Hindlimb muscle (tissue), 1 donor: ENCODE measurements at regions not wholly inside any gene's neighbourhood (a gene's known extent, or its start where the extent isn't known, plus 50 kb on each side); places are given as distances from the start of the nearest gene placed in this dataset.
A peak's percentile ranks its signal among the peaks of the same experiment; 100 is the strongest.

ENCODE experiments used
- DNase-seq: peaks from one replicate; pipeline ENCODE4 v3.0.0-alpha.2; 2013

DNA sequence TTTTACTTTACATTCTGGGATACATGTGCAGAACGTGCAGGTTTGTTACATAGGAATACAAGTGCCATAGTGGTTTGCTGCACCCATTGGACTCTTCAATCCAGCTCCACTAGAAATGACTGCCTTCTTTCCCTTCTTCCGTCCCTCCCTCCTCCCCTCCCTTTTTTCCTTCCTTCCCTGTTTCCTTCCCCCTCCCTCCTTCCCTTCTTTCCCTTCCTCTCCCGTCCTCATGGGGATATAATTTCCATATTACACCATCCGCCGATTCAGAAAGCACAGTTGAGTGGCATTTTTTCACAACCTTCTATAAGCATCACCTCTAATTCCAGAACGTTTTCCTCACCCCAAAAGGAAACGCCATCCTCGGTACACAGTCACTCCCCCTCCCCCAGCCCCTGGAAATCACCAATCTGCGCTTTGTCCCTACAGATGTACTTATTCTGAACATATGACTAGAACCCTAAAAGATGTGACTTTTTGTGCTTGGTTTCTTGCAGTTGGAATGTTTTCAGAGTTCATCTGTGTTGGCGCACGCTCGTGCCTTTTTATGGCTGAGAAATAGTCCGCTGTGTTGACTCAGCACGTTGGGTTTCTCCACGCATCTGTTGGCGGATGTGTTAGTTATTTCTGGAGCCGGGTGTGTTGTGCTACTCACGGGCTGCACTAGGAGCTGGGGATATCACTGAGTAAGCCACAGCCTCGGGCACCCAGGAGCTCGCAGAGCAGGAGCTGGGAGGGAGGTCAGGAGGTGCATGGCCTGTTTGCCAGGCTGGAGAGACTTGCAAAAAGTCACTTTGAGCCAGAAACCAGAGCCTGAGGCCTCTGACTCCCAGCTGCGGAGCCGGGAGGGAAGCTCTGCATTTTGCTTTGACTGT, 336.4 kb downstream of the SEC14L1 start:
- DNase-seq = peak; percentile 75

DNA sequence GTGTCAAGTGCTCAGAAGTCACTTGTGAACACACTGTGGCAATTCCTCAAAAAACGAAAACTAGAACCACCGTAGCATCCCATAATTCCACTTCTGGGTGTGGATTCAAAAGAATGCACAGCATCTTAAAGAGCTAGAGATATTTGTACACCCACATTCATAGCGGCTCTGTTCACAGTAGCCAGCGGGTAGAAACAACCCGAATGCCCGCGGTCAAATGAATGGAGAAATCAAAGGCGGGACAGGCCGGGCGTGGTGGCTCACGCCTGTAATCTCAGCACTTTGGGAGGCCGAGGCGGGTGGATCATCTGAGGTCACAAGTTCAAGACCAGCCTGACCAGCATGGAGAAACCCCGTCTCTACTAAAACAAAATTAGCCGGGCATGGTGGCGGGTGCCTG, 337.5 kb downstream of the SEC14L1 start:
- DNase-seq = no peak

DNA sequence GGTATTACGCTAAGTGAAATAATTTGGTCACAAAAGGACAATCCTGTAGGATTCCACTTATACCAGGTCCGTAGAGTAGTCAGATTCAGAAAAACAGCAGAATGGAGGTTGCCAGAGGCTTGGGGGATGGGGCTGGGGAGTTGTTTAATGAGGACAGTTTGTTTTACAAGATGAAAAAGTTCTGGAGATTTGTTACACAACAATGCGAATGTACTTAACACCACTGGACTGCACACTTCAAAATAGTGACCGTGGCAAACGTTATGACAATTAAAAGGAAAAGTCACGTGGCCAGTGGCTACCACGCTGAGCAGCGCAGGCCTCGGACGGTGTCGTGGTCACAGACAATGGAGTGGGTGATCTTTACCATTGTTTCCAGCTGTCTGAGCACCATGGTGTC, 338.1 kb downstream of the SEC14L1 start:
- DNase-seq = no peak

DNA sequence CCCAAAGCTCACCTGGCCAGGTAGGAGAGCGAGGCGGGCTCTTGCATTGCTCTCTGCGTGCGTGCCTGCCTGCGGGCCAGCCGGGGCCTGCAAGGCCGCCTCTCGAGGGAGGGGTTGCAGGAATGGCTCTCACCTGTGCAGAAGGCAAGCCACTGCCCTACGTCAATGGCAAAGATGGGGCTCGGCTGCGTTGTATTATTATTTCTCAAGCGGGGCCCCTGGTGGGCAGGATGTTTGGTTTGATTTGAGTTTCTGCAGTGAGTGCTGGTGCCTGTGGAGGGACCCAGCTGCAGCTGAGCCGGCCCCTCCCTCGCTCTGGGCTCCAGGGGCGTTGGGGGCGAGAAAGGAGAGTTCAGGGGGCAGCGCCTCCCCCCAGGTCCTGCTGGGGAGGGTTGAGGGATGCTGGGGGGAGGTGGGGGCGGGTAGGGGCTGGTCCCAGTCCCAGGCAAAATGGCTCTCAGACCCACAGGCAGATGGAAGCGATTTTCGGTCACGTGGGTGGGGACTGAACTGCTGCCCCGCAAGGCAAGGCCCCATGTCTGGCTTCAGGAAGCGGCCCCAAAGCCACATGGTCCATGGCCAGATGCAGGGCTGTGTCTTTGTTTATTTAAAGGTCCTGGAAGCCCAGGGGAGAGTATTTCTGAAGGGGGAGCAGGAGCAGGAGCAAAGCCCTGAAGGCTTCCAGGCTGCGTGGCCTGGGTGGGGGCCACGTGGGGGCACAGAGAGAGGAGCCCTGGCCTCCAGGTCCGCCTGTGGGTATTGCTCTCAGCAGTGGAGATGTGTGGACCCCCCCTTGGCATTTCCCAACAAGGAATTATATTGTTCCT, 338.8 kb downstream of the SEC14L1 start:
- no peak for DNase-seq

DNA sequence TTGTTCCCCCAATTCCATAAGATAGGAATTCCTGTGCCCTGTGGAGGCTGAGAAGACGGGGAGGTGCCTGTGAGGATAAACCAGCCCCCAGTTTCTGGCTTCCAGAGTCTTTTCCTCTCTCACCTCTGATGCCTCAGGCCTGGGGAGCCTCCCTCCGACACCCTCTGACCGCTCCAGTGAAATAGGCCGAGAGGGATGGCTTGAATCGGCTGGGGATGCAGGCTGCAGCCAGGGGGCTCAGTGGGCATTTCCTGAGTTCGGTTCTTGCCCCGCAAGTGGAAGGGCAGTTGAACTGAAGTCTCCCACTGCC, 339.4 kb downstream of the SEC14L1 start:
- DNase-seq = no peak

DNA sequence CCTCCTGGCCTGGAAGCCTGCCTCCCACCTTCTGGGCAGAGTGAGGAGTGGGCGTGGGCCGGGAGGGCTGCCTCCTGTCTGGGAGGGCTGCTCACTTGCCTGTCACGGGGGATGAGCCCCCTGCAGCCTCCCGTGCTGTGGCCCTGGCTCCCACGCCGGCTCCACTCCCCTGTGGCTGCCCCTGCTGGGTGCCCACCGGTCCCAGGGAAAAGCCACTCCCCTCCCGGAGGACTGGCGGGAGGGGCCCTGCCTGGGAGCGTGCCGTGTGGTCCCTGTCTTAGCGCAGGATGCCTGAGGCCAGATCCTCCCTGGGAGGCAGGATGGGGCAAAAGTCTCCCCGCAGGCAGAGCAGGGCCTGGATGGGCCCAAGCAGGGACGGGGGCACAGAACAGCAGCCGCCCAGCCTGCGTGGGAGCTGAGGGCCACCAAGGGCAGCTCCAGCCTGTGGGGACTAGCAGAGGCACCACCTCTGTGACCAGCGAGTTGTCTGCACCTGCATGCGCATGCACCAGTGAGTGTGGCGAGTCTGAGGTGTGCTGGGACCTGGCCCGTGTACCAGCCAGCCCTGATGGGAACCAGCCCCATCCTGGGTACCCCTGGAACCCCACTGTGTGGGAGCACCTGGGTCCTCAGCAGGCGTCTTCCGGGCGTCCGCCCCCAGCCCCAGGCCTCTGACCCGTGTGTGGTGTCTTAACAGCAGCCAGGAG, 339.9 kb downstream of the SEC14L1 start:
- DNase-seq = no peak

DNA sequence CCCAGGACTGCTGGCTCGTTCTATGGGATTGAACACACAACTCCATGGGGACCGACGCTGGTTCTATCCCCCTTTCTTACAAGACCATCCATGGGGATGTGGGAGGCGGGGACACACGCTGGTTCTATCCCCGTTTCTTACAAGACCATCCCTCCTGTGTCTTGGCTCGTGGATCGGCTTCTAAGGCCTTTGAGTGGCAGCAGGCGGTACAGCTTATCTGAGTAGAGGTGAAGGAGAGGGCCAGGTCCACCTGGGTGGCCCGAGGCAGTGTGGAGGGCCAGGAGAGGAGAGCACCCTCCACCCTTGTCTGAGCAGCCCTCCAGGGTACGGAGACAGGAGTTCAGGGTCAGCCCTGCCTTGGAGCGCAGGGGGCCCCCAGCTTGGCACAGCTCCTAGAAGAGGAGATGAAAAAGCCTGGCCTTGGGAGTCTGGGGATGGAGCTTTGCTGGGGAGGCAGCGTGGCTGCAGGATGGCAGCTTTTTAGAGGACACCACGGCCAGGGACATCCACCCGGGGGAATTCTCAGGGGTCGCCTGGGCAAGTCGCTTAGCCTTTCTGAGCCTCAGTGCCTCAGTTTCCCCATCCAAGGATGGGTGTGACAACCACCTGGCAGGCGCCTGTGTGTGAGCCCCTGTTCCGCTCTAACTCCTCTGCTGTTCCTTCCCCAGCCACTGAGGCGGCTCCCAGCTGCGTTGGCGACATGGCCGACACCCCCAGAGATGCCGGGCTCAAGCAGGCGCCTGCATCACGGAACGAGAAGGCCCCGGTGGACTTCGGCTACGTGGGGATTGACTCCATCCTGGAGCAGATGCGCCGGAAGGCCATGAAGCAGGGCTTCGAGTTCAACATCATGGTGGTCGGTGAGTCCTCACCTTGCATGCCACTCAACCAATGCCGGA, 341.0 kb downstream of the SEC14L1 start:
- DNase-seq = no peak

DNA sequence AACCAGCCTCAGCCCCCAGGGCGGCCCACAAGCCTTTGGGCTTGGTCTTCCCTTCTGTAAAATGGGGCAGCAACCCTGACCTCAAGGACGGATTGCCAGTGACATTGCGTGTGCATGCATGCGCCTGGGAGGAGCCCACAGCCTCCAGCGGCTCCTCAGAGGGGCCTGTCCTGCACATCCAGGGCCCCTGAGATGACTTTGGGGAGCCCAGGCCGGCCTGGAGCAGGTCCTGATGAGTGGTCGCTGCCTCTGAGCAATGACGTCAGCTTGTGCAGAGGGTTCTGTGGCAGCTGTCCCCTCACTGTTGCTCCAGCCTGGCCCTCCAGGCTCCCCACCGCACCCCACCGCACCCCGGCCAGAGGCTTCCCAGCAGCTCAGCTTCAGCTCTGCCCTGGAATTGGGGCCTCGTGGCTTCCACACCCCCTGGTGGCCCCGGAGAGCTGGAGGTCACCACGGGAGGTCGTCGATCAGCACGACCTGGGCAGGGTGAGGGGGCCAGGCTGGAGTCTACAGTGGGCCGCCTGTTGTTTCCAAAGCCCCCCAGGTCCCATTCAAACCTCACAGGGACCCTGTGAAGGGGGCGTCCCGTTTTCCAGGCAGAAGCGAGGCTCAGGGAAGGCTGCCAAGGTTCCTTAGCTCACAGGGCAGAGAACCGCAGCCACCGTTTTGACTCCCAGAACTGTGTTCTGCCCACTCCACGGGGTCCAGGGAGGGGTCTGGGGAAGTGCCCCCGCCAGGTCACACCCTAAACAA, 341.8 kb downstream of the SEC14L1 start:
- no peak for DNase-seq

DNA sequence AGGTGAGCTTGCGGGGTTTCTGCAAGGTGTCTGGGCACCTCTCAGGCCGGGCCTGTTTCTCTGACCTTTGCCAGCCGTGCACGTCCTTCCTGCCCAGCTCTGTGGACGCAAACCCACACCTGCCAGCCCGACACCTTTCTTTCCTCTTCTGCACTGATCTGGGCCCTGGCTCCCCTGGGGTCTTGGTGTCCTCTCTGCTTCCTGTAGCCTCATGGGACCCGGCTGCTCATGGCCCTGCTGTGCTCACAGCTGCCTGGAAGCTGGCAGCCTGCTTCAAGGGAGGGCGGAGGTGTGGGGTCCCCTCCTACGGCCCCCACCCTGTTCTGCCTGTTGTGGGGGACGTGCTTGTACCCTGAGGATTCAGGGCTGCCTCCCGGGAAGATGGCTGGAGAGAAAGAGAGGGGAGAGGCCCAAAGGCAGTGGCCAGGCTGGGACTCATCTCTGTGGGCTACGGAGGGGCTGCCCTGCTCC, 342.4 kb downstream of the SEC14L1 start:
- DNase-seq = no peak

DNA sequence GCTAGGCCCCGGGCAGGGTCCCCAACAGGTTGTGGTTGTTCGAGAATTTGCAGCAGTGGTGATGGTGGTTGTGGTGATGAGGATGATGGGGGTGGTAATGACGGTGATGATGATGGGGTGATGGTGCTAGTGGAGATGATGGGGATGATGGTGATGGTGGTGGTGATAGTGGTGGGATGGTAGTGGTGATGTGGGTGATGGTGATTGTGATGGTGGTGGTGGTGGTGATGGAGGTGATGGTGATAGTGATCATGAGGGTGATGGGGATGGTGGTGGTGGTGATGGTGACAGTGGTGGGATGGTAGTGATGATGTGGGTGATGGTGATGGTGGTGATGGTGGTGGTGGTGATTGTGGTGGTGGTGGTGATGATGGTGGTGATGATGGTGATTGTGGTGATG, 343.3 kb downstream of the SEC14L1 start:
- DNase-seq = no peak

DNA sequence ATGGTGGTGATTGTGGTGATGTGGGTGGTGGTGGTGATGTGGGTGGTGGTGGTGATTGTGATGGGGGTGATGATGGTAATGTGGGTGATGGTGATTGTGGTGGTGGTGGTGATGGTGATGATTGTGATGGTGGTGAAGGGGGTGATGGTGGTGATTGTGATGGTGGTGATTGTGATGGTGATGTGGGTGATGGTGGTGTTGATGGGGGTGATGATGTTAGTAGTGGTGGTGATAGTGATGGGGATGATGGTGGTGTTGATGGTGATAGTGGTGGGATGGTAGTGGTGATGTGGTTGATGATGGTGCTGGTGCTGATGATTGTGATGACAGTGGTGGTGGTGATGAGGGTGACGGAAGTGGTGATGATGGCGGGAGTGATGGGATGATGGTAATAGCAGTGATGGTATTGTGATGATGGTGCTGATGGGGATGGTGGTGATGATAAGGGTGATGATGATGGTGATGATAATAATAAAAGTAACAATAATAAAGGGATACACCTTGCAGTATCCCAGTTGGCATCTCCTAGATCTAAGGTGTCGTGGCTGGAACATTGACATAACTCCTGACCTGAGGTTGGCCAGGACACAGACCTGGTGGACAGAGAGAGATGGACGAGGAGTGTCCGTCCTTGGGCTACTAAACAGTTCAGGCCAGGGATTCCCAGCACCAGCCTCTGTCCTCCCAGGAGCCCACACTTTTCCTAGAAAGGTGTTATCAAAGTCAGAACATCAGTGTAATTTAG, 344.5 kb downstream of the SEC14L1 start:
- DNase-seq = no peak

DNA sequence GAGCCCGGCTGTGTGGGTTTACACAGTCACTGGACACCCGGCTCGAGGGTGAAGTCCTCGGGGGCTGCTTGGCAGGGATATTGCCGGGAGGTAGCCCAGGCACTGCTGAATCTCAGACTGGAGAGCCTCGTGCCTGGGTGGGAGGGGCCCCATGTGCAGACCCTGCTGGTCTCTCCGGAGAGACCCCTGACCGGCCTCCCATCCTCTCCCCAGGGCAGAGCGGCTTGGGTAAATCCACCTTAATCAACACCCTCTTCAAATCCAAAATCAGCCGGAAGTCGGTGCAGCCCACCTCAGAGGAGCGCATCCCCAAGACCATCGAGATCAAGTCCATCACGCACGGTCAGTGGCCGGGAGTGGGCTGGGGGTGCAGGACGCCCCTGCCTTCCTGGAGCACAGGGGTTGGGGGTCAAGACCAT, 346.5 kb downstream of the SEC14L1 start:
- DNase-seq = no peak

DNA sequence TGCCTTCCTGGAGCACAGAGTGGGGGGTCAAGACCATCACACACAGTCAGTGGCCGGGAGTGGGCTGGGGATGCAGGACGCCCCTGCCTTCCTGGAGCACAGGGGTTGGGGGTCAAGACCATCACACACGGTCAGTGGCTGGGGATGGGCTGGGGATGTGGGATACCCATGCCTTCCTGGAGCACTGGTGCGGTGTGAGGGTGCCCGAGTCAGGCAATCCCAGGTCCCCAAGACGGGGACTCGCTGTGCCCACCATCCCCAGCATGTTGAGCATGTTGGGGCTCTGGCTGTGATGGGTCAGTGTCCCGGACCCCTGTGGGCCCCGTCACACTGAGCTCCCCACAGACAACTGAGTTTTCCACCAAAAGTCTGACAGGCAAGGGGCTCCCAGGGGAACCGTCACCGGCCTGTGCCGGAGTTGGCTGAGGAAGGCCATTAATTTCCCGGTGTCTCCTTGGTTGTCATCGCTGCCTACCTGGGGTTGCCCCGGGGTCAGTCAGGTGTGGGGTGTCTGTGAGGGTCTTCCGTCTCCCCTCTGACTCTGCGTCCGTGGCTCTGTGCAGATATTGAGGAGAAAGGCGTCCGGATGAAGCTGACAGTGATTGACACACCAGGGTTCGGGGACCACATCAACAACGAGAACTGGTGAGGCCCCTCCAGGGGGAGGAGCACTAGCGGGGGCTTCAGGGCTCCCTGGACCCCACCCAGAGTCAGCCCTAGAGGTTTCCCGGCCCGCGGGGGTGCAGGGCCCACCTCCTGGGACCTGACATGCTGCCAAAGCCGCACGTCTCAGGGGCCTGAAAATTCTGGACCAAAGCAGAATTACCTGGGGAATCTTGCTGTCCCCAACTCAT, 347.1 kb downstream of the SEC14L1 start:
- DNase-seq = no peak

DNA sequence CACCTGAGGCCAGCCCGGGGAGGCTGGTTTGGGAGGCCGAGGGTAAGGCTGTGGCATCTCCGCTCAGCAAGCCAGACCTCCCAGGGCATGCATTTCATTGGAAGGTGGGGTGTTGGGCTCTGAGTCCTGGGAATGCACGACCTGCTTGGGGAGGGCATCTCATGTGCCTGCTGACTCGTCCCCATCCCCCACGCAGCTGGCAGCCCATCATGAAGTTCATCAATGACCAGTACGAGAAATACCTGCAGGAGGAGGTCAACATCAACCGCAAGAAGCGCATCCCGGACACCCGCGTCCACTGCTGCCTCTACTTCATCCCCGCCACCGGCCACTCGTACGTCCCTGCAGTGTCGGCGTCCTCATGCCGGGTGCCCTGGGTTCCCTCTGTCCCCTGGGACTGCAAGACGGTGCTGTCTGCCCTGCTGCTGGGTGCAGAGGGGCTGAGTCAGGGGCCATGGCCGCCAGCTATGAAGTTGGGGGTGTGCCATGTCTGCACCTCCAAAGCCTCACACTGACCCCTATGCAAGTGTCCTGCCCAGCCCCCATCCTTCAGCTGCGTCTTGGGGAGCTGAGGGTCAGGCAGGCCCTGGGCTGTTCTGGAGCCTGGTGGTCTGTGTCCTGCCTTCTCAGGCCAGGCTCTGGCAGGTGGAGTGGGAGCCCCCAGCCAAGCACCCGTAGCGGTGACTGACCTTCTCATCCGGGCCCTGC, 347.9 kb downstream of the SEC14L1 start:
- no peak for DNase-seq

DNA sequence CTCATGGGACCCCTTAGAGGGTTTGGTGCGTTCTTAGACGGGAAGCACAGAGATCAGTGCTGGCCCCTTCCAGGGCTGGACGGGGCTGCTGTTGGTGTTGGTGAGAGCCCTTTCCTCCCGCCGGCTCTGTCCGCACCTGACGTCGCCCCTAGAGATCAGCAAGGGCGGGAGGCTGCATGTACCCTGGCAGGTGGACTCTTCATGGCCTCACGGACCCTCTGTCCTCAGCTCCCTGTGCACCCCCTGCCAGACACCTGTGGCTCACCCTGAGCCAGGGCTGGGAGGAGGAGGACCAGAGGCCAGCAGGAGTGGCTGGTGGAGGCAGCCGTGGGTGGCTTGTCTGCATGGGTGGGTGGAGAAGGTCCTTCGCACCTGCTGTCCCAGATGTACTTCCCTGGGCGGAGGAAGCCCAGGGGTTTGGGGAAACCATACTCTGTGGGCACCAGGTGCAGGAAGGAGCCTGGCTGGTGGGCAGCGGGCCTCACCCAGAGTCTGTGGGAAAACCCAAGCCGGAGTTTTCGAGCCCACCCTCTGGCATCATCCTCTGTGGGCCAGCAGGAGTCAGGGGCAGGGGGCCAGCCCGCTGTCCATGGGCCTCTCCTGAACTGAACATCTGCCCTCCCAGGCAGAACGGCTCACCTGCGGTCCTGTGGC, 348.6 kb downstream of the SEC14L1 start:
- no peak for DNase-seq

DNA sequence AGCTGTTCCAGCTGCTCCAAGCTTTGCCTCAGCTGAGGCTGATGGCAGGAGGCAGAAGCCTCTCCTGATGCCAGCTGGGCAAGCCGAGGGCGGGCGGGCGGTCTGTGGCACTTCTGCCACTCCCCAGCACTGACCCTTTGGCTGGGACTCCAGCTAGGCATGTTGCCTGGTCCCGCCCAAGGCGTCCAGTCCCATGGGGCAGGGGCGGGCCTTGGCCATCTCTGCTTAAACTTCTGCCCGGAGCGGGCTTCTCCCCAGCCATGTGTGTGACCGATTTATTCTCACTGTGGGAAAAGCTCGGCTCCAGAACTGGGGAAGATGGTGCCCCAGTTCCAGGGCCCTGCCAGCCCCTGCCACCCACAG, 349.1 kb downstream of the SEC14L1 start:
- DNase-seq = peak; percentile 69

DNA sequence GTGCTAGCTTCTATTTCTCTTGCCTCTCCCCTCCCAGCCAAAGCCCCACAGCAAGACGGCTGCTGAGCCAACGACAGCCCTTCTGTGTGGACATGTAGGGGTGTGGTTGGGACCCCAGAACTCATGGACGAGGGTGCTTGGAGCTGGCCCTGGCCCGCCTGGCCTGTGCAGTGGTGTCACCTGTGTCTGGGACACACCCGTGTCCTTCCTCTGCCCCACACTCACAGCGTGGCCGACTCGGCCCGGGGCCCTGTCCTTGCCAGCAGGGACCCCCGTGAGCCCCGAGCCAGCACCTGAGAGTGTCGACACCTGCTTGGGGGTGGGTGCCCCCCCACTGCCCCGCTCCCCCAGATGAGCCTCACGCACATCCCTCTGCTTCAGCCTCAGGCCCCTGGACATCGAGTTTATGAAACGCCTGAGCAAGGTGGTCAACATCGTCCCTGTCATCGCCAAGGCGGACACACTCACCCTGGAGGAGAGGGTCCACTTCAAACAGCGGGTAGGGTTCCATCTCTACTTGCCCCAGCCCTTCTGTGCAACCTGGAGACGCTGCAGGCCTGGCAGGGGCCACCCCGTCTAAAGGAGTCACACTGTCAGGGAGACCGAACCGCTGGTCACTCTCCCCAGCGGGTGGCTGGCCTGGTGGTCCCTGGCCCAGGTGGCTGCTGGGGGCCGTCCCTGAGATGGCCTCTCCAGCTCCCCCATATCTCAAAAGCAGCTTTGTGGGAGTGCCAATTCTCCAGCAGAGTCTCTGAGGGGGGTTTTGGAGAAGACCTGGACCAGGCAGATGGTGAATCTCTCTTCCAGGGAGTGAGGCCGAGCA, 349.8 kb downstream of the SEC14L1 start:
- no peak for DNase-seq
